Mucosa of descending colon (tissue), 3 donors: ENCODE measurements at regions not wholly inside any gene's neighbourhood (a gene's known extent, or its start where the extent isn't known, plus 50 kb on each side); places are given as distances from the start of the nearest gene placed in this dataset.

Source experiments
- ATAC-seq: fragments of 200-7000 bp; cut with Tn5 transposase; one replicate; pipeline ENCODE4 v1.9.1; 2020; ENCODE audit warnings: mild to moderate bottlenecking, moderate library complexity
- DNase-seq, 3 donors: peaks; one replicate each; pipeline ENCODE4 v3.0.0-alpha.2; 2020
- H3K36me3 ChIP-seq: fragments of 200-600 bp; one replicate; pipeline ENCODE4 v1.8.0; 2021; ENCODE audit warnings: low read depth, mild to moderate bottlenecking
- H3K4me1 ChIP-seq: fragments of 200-600 bp; one replicate; pipeline ENCODE4 v1.8.0; 2021; ENCODE audit warnings: low read depth, mild to moderate bottlenecking
- H3K4me3 ChIP-seq: fragments of 200-600 bp; one replicate; pipeline ENCODE4 v1.8.0; 2021; ENCODE audit warnings: mild to moderate bottlenecking
- H3K9me3 ChIP-seq: fragments of 200-600 bp; one replicate; pipeline ENCODE4 v1.8.0; 2021; ENCODE audit warnings: mild to moderate bottlenecking
- intact Hi-C, 2 donors: fragments of 100-400 bp; cut with DNase I in 1 of 2; cut with micrococcal nuclease in 1 of 2; formaldehyde crosslinking; loops; one replicate each; pipeline versions ENCODE4 v1.11.0 to v1.11.1; 2022; cut with DNase I, micrococcal nuclease
- TF ChIP-seq, protein P1 (sequence below): fragments of 200-600 bp; IDR thresholded peaks from one replicate; pipeline ENCODE4 v1.8.0; 2022; ENCODE audit warnings: antibody characterized with exemption, mild to moderate bottlenecking
- donor health status: DM: no; HTN: no; CAD: no; lungs with moderate emphysema.
- donor health status: DM: no; HTN: no; CAD: no.
- donor health status: DM: no; HTN: yes; CAD: no.

GRCh38 chr16:35200662-35201061 is 1741.2 kb downstream of the TP53TG3F start:
- no peak overlapping the region for H3K4me3 ChIP-seq
- H3K36me3 ChIP-seq = no peaks in the 10 kb centered on the region
- TF ChIP-seq, protein P1, sequence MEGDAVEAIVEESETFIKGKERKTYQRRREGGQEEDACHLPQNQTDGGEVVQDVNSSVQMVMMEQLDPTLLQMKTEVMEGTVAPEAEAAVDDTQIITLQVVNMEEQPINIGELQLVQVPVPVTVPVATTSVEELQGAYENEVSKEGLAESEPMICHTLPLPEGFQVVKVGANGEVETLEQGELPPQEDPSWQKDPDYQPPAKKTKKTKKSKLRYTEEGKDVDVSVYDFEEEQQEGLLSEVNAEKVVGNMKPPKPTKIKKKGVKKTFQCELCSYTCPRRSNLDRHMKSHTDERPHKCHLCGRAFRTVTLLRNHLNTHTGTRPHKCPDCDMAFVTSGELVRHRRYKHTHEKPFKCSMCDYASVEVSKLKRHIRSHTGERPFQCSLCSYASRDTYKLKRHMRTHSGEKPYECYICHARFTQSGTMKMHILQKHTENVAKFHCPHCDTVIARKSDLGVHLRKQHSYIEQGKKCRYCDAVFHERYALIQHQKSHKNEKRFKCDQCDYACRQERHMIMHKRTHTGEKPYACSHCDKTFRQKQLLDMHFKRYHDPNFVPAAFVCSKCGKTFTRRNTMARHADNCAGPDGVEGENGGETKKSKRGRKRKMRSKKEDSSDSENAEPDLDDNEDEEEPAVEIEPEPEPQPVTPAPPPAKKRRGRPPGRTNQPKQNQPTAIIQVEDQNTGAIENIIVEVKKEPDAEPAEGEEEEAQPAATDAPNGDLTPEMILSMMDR = no peak
- DNase-seq = no peak
- no peaks in the 10 kb centered on the region for H3K4me1 ChIP-seq
- peaks cover 54% of the 10 kb centered on the region for H3K9me3 ChIP-seq
- no peak for ATAC-seq
- intact Hi-C loops = no loop called here

DNA sequence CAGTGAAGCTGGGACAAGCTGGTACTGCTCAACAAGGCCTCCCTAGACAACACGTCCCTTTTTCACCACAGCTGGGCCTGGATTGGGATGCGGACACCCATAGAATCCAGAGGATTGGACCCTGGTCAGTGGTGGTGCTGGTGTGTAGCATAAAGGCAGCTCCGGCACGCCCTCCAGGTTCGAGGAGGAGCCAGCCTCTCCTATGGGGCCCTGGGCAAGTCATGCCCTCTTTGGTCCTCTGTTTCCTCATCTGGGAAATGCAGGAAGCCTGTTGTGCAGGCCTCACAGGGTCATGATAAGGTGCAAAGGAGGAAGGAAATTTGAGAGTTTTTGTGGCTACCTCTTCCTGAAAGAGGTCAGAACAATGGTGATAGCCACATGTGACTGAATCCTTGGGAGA is 1741.7 kb downstream of the TP53TG3F start:
- Histone ChIP-seq H3K4me3 (no peak overlapping the region), H3K4me1 (no peaks in the 10 kb centered on the region), H3K9me3 (peaks cover 50% of the 10 kb centered on the region), H3K36me3 (no peaks in the 10 kb centered on the region)
- TF ChIP-seq, protein P1 = no peak
- no peak for DNase-seq
- intact Hi-C loops = no loop called here
- ATAC-seq = no peak

- ATAC-seq = no peak
Observed at GRCh38 chr16:35203636-35204035, 1744.2 kb downstream of the TP53TG3F start.

DNA sequence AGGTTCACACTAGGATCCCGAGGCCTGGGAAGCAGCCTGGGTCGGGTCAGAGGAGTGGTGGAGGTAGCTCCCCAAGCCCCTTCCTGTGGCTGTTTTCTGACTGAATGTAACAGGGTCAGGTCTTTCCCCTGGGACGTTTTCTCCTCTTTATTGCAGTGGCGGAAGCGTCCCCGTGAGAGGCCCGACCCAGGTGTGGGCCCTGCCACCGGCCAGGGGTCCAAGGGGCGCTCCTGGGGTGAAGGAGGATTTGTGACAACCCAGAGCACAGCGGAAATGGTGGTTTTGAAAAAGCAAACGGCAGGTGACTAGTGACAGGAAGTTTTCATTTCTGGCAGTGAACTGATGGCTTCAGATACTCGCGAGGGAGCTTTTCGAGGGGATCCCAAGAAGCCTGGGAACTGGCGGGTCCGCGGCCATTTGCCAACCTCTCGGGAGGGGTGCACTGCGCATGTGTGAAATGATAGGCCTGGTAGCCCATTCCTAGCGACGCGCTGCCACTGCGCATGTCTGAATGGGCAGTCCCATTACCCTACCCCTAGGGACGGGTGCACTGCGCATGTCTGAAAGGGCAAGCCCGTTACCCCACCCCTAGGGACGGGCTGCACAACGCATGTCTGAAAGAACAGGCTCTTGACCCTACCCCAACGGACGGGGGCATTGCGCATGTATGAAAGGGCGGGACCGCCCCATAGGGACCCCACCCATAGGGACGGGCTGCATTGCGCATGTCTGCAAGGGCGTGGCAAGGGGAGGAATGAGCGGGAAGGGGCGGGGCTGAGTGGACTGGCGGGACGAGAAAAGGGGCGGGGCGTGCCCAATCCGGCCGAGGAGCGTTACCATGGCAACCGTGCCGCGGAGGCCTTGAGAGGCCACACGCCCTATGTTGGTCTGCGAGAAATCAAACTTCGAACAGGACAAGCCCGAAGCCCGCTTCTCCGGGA is 1747.9 kb downstream of the TP53TG3F start:
- Histone ChIP-seq H3K4me1 (no peaks in the 10 kb centered on the region), H3K36me3 (no peaks in the 10 kb centered on the region), H3K4me3 (no peak overlapping the region), H3K9me3 (peaks cover 47% of the 10 kb centered on the region)
- DNase-seq (peak in 1 of 3 donors; percentile 44), ATAC-seq (no peak)
- TF ChIP-seq, protein P1 = no peak
- intact Hi-C loops = no loop called here

More at GRCh38 chr16:35203636-35204035, 1744.2 kb downstream of the TP53TG3F start:
- DNase-seq = no peak
- Histone ChIP-seq H3K4me3 (no peak overlapping the region), H3K4me1 (no peaks in the 10 kb centered on the region), H3K36me3 (no peaks in the 10 kb centered on the region), H3K9me3 (peaks cover 49% of the 10 kb centered on the region)
- TF ChIP-seq, protein P1 = no peak
- intact Hi-C loops = no loop called here

DNA sequence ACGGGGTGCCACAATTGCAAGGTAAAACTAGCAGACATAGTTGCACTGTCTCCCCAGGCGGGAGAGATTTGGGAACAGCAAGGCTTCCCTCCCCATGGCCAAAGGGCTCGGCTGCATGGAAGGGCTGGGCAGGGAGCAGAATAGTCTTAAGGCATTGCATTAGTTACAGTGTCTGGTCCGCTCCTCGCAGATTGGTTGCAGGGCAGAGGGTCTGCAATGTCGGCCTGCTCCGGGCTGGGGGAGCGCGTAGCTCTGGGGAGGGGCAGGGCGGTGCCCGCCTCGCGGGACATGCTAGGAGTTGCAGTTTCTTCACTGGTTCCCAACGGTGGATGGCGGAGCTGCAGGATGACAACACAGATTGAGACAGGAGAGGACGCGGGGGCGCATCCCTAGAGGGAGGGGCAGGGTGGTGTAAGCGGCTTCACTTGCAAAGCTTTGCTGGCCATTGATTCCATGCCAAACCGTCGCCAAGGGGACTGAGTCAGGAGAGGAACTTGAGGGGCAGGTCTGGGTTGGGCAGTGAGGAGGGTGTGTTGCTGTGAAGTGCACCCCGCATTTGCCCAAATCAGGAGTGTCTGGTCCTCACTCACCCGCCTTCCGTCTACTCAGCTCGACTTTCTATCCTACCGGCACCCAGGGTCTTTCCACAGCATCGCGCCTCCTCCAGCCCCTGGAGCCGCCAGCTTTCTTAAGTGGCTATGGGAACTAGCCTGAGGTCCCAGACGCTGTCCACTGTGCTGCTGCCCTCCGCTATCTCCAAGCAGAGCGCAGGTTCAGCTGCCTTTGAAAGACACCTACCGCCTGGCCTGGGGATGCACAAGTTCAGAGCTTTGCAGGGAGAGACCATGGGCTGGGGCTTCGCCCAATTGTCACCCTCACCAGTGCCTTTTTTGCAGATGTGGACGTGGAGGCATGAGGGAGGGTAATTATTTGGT is 1748.9 kb downstream of the TP53TG3F start:
- no peak for ATAC-seq
- DNase-seq = peak in 1 of 3 donors; percentile 27
- Histone ChIP-seq H3K36me3 (no peaks in the 10 kb centered on the region), H3K4me1 (no peaks in the 10 kb centered on the region), H3K9me3 (peaks cover 47% of the 10 kb centered on the region), H3K4me3 (no peak overlapping the region)
- TF ChIP-seq, protein P1 = no peak
- intact Hi-C loops = no loop called here
